Frontal cortex (tissue), 3 donors: ENCODE measurements at regions not wholly inside any gene's neighbourhood (a gene's known extent, or its start where the extent isn't known, plus 50 kb on each side); places are given as distances from the start of the nearest gene placed in this dataset.
"Not testable (repeated sequence)": the region's sequence is repeated elsewhere in the genome, so short reads cannot be mapped to it uniquely, and the experiment has no call there.

Experiments
- DNase-seq, 2 donors: peaks; one replicate each; pipeline ENCODE4 v3.0.0; 2012; ENCODE audit warnings: low spot score in 2 of 2
- FAIRE-seq: peaks from 2 replicates; lab custom pipeline; 2012; peaks lifted over from hg19 to GRCh38; lab: Jason Lieb, UNC
- donor health status: control.
- donor health status: control.
- donor health status: control.

GRCh38 chr9:75197561-75197960, 109.2 kb downstream of the OSTF1 start:
- no peak for FAIRE-seq

GRCh38 chr9:75198436-75198835, 110.1 kb downstream of the OSTF1 start:
- DNase-seq = no peak
- no peak for FAIRE-seq

More at GRCh38 chr9:75197561-75197960, 109.2 kb downstream of the OSTF1 start:
- peak in 1 of 2 donors; percentile 14 for DNase-seq

GRCh38 chr9:75200892-75201470, 112.7 kb downstream of the OSTF1 start:
- FAIRE-seq (no peak), DNase-seq (peak in 1 of 2 donors; percentile 37)

- FAIRE-seq (no peak), DNase-seq (no peak)
These were observed 113.3 kb downstream of the OSTF1 start for GRCh38 chr9:75201480-75202209.

GRCh38 chr9:75207997-75208396, 119.7 kb downstream of the OSTF1 start:
- not testable (repeated sequence) for FAIRE-seq, DNase-seq

GRCh38 chr9:75210215-75210614, 121.9 kb downstream of the OSTF1 start:
- FAIRE-seq (no peak), DNase-seq (no peak)

GRCh38 chr9:75213765-75214164, 125.5 kb downstream of the OSTF1 start:
- no peak for FAIRE-seq

GRCh38 chr9:75226403-75227139, 138.3 kb downstream of the OSTF1 start:
- DNase-seq (no peak), FAIRE-seq (no peak)

More at GRCh38 chr9:75213765-75214164, 125.5 kb downstream of the OSTF1 start:
- DNase-seq = no peak

- FAIRE-seq = no peak
These were observed 140.6 kb downstream of the OSTF1 start for GRCh38 chr9:75228893-75229292.

GRCh38 chr9:75229605-75230332, 141.5 kb downstream of the OSTF1 start:
- FAIRE-seq (no peak), DNase-seq (no peak)

More at GRCh38 chr9:75228893-75229292, 140.6 kb downstream of the OSTF1 start:
- DNase-seq = no peak

GRCh38 chr9:75230469-75230868, 142.2 kb downstream of the OSTF1 start:
- DNase-seq (no peak), FAIRE-seq (no peak)

- FAIRE-seq = no peak
- no peak for DNase-seq
These were observed 142.9 kb downstream of the OSTF1 start for GRCh38 chr9:75231167-75231566.

- DNase-seq (no peak), FAIRE-seq (no peak)
These were observed 144.7 kb downstream of the OSTF1 start for GRCh38 chr9:75233011-75233410.

- FAIRE-seq = no peak
- no peak for DNase-seq
These were observed 147.3 kb downstream of the OSTF1 start for GRCh38 chr9:75235632-75236031.

- FAIRE-seq = no peak
- DNase-seq = peak in 1 of 2 donors; percentile 16
These were observed 150.1 kb downstream of the OSTF1 start for GRCh38 chr9:75238311-75238976.

- DNase-seq (no peak), FAIRE-seq (no peak)
These were observed 150.9 kb downstream of the OSTF1 start for GRCh38 chr9:75239176-75239575.

GRCh38 chr9:75242426-75242825, 154.1 kb downstream of the OSTF1 start:
- no peak for FAIRE-seq
- DNase-seq = no peak

- no peak for FAIRE-seq
These were observed 158.6 kb downstream of the OSTF1 start for GRCh38 chr9:75246949-75247348.

GRCh38 chr9:75265525-75265972, 177.2 kb downstream of the OSTF1 start:
- peak; percentile 12 to 33 for DNase-seq
- peak; percentile 77 for FAIRE-seq

More at GRCh38 chr9:75246949-75247348, 158.6 kb downstream of the OSTF1 start:
- DNase-seq = no peak
